AG04450 (cell line): ENCODE measurements at regions not wholly inside any gene's neighbourhood (a gene's known extent, or its start where the extent isn't known, plus 50 kb on each side); places are given as distances from the start of the nearest gene placed in this dataset.

Experiments
- CTCF ChIA-PET: fragments of 300-600, 350-600 bp; formaldehyde crosslinking; extraction: SDS; loops from one replicate; lab custom pipeline; 2022; ENCODE audit warnings: antibody characterized with exemption, inconsistent platforms; lab: Charles Lee
- POLR2A ChIA-PET: fragments of 350-600 bp; formaldehyde crosslinking; extraction: SDS; loops from one replicate; lab custom pipeline; 2021; ENCODE audit warnings: antibody characterized with exemption, inconsistent platforms; lab: Yijun Ruan, JAX
- DNase-seq: peaks from one replicate; pipeline ENCODE4 v3.0.0-alpha.2; 2011; ENCODE audit warnings: low read depth, low spot score
- H3K27ac ChIP-seq: one replicate; pipeline ENCODE4 v1.5.1; 2012; ENCODE audit warnings: low read depth, low read length, control low read depth
- H3K27me3 ChIP-seq: one replicate; pipeline ENCODE4 v1.6.0; 2012; ENCODE audit warnings: low read length; ENCODE audit not compliant: control insufficient read depth, insufficient read depth
- H3K4me3 ChIP-seq: 2 replicates; pipeline ENCODE4 v1.5.1; 2011; ENCODE audit warnings: mild to moderate bottlenecking, low read depth, low read length, control low read depth
- H3K9me3 ChIP-seq: 2 replicates; pipeline ENCODE4 v1.5.1; 2012; ENCODE audit warnings: low read length; ENCODE audit not compliant: control insufficient read depth, insufficient read depth
- CTCF ChIP-seq: IDR thresholded peaks from 2 replicates; pipeline ENCODE4 v1.5.1; 2011; ENCODE audit warnings: low read depth, low read length, control low read depth, inconsistent platforms

- ChIA-PET POLR2A (interaction anchor here (0.7 kb wide), 1 partner anchor 9 kb away, joined by 3 read pairs; no protein-coding TSS in a partner anchor), CTCF (no interaction called here)
- Histone ChIP-seq H3K9me3 (peaks cover 20% of the 10 kb centered on the region), H3K27me3 (peaks cover 5% of the 10 kb centered on the region), H3K27ac (no peak overlapping the region), H3K4me3 (no peak overlapping the region)
- no peak for TF ChIP-seq CTCF
- DNase-seq = no peak
These were observed 96.9 kb upstream of the BHLHE23 start for GRCh38 chr20:63103402-63104311.

GRCh38 chr20:63102721-63103375, 96.1 kb upstream of the BHLHE23 start:
- CTCF ChIA-PET = no interaction called here

GRCh38 chr20:63101781-63102720, 95.3 kb upstream of the BHLHE23 start:
- ChIA-PET CTCF (no interaction called here), POLR2A (no interaction called here)
- peaks cover 17% of the 10 kb centered on the region; the same call in 1 of the 2 replicates for H3K9me3 ChIP-seq
- H3K4me3 ChIP-seq = peak overlapping the region; percentile 60
- H3K27ac ChIP-seq = no peak overlapping the region
- DNase-seq = no peak
- TF ChIP-seq CTCF = no peak
- H3K27me3 ChIP-seq = peaks cover 5% of the 10 kb centered on the region

More at GRCh38 chr20:63102721-63103375, 96.1 kb upstream of the BHLHE23 start:
- no peak for DNase-seq
- TF ChIP-seq CTCF = no peak
- H3K9me3 ChIP-seq = peaks cover 20% of the 10 kb centered on the region; the same call in 1 of the 2 replicates
- H3K4me3 ChIP-seq = peak overlapping the region; percentile 60; the same call in 1 of the 2 replicates
- peaks cover 5% of the 10 kb centered on the region for H3K27me3 ChIP-seq
- POLR2A ChIA-PET = interaction anchor here (0.7 kb wide), 1 partner anchor 8 kb away, joined by 3 read pairs; no protein-coding TSS in a partner anchor
- no peak overlapping the region for H3K27ac ChIP-seq

GRCh38 chr20:63100926-63101699, 94.3 kb upstream of the BHLHE23 start:
- Histone ChIP-seq H3K27ac (no peak overlapping the region), H3K9me3 (peaks cover 16% of the 10 kb centered on the region; the same call in 1 of the 2 replicates), H3K4me3 (no peak overlapping the region), H3K27me3 (peaks cover 5% of the 10 kb centered on the region)
- POLR2A ChIA-PET = no interaction called here
- DNase-seq = no peak
- no peak for TF ChIP-seq CTCF
- CTCF ChIA-PET = no interaction called here
